NCI-H1417 treated with DMSO at 0.1 percent for 48 hours (cell line): ENCODE measurements at regions not wholly inside any gene's neighbourhood (a gene's known extent, or its start where the extent isn't known, plus 50 kb on each side); places are given as distances from the start of the nearest gene placed in this dataset.

Experiments
- DNase-seq: peaks from one replicate; lab custom pipeline; 2025; lab: John Stamatoyannopoulos, UW

- DNase-seq: no peak
These were observed 490.7 kb upstream of the SULF2 start for GRCh38 chr20:48276021-48276342.

GRCh38 chr20:48275286-48276020, 490.2 kb upstream of the SULF2 start:
- DNase-seq: no peak

GRCh38 chr20:48273843-48274242, 488.6 kb upstream of the SULF2 start:
- DNase-seq: no peak

GRCh38 chr20:48270885-48271284, 485.6 kb upstream of the SULF2 start:
- DNase-seq: no peak

- no peak for DNase-seq
These were observed 482.8 kb upstream of the SULF2 start for GRCh38 chr20:48267860-48268633.

GRCh38 chr20:48266571-48266970, 481.3 kb upstream of the SULF2 start:
- no peak for DNase-seq

- no peak for DNase-seq
These were observed 480.5 kb upstream of the SULF2 start for GRCh38 chr20:48265791-48266190.

GRCh38 chr20:48262955-48263354, 477.7 kb upstream of the SULF2 start:
- DNase-seq: no peak

GRCh38 chr20:48262466-48262865, 477.2 kb upstream of the SULF2 start:
- DNase-seq: no peak

GRCh38 chr20:48261398-48261910, 476.2 kb upstream of the SULF2 start:
- no peak for DNase-seq

GRCh38 chr20:48260129-48260756, 475.0 kb upstream of the SULF2 start:
- no peak for DNase-seq

GRCh38 chr20:48259456-48259855, 474.2 kb upstream of the SULF2 start:
- no peak for DNase-seq

GRCh38 chr20:48257833-48258232, 472.6 kb upstream of the SULF2 start:
- DNase-seq: no peak

GRCh38 chr20:48247961-48248360, 462.7 kb upstream of the SULF2 start:
- DNase-seq: no peak

GRCh38 chr20:48246061-48246790, 460.9 kb upstream of the SULF2 start:
- no peak for DNase-seq

- no peak for DNase-seq
These were observed 457.3 kb upstream of the SULF2 start for GRCh38 chr20:48242623-48243022.

GRCh38 chr20:48241482-48241881, 456.2 kb upstream of the SULF2 start:
- DNase-seq: no peak

- no peak for DNase-seq
These were observed 453.5 kb upstream of the SULF2 start for GRCh38 chr20:48238781-48239180.

GRCh38 chr20:48238326-48238725, 453.0 kb upstream of the SULF2 start:
- no peak for DNase-seq

- DNase-seq: no peak
These were observed 451.0 kb upstream of the SULF2 start for GRCh38 chr20:48236000-48236970.

- no peak for DNase-seq
These were observed 449.7 kb upstream of the SULF2 start for GRCh38 chr20:48234951-48235350.
